Activated naive CD4-positive, alpha-beta T cell treated with Interleukin-2 at 50 U/mL for 16 hours (primary cell): ENCODE measurements at regions not wholly inside any gene's neighbourhood (a gene's known extent, or its start where the extent isn't known, plus 50 kb on each side); places are given as distances from the start of the nearest gene placed in this dataset.
"Not testable (repeated sequence)": the region's sequence is repeated elsewhere in the genome, so short reads cannot be mapped to it uniquely, and the experiment has no call there.

ENCODE experiments used
- DNase-seq: peaks from one replicate; pipeline ENCODE4 v3.0.0-alpha.2; 2020

DNA sequence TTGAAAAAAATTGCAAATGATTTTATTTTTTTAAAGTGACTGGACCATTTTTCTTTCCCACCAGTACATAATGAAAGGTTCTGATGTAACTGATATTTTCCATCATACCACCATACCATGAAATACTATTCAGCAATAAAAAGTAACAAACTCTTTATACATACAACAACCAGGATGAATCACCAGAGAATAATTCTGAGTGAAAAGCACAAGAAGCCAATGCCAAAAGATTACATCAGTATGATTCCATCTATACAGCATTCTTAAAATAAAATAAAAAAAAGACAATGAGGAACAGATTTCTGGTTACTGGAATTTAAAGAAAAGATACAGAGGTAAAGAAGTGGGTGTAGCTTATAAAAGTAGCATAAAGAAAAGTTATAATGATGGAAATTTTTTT is 423.7 kb upstream of the ST8SIA4 start:
- no peak for DNase-seq

- DNase-seq, result not testable (repeated sequence)
Measured at GRCh38 chr5:101316401-101316800, 413.3 kb upstream of the ST8SIA4 start.

GRCh38 chr5:101306391-101307137 is 403.5 kb upstream of the ST8SIA4 start:
- DNase-seq, result no peak

- DNase-seq, result no peak
Measured at GRCh38 chr5:101296477-101296876, 393.4 kb upstream of the ST8SIA4 start.

GRCh38 chr5:101292199-101292598 is 389.1 kb upstream of the ST8SIA4 start:
- no peak for DNase-seq

- DNase-seq, result not testable (repeated sequence)
Measured at GRCh38 chr5:101290761-101291160, 387.7 kb upstream of the ST8SIA4 start.

DNA sequence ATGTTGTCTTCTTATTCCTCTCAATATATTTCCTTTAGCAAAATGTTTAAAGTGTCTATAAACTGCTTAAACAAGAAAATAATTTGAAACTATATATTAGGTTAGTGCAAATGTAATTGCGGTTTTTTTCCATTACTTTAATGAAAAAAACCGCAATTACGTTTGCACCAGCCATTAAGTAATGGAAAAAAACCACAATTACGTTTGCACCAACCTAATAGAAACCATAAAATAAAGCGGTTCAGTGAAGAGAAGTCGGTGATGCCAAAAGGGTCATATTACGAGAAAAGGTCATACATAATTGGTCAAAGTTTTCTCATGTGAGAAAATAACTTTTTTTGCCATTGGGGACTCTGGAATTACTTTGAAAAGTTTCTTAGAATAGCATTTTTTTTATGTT is 385.6 kb upstream of the ST8SIA4 start:
- DNase-seq, result no peak

GRCh38 chr5:101284736-101285375 is 381.8 kb upstream of the ST8SIA4 start:
- no peak for DNase-seq

- DNase-seq, result not testable (repeated sequence)
Measured at GRCh38 chr5:101283938-101284337, 380.9 kb upstream of the ST8SIA4 start.

GRCh38 chr5:101278917-101279316 is 375.8 kb upstream of the ST8SIA4 start:
- no peak for DNase-seq

DNA sequence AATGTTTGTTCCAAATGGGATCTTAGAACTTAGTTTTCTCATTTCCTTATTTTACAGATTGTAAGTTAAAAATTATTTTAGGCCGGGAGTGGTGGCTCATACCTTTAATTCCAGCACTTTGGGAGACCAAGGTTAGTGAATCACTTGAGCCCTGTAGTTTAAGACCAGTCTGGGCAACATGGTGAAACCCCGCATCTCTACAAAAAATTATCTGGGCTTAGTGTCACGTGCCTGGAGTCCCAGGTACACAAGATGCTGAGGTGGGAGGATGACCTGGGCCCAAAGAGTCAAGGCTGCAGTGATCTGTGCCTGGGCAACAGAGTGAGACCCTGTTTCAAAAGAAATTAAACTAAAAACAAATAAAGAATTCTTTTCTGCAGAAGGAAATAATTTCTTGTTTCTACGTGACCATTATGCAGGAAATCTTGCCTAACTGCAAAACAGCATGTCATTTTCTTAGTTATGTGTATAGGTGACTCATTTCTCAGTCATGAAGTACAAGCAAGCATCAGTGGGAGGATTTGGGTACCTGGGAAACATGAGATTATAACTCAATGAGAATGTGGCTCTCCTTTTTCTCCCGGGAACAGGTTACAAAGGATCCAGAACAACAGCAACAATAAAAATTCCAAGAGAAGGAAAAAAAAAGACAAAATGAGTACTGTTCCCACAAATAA is 375.1 kb upstream of the ST8SIA4 start:
- DNase-seq, result no peak

GRCh38 chr5:101271945-101272344 is 368.9 kb upstream of the ST8SIA4 start:
- DNase-seq, result no peak

GRCh38 chr5:101271416-101271815 is 368.3 kb upstream of the ST8SIA4 start:
- no peak for DNase-seq

- no peak for DNase-seq
Measured at GRCh38 chr5:101260857-101261256, 357.8 kb upstream of the ST8SIA4 start.

DNA sequence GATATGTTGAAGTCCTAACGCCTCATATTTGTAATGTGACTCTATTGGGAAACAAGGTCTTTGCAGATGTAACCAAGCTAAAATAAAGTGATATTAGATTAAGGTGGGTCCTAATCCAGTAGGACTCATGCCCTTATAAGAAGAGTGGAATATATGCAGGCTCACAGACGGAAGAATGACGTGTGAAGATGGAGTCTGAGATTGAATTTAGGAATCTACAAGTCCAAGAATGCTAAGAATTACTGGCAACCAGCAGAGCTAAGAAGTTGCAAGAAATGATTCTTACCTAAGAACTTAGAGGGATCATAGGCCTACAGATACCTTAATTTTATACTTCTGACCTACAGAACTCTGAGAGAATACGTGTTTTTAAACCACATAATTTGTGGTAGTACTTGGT is 350.0 kb upstream of the ST8SIA4 start:
- DNase-seq, result no peak

GRCh38 chr5:101244621-101245020 is 341.5 kb upstream of the ST8SIA4 start:
- no peak for DNase-seq

- no peak for DNase-seq
Measured at GRCh38 chr5:101212942-101213514, 309.9 kb upstream of the ST8SIA4 start.

GRCh38 chr5:101206534-101206933 is 303.5 kb upstream of the ST8SIA4 start:
- no peak for DNase-seq

DNA sequence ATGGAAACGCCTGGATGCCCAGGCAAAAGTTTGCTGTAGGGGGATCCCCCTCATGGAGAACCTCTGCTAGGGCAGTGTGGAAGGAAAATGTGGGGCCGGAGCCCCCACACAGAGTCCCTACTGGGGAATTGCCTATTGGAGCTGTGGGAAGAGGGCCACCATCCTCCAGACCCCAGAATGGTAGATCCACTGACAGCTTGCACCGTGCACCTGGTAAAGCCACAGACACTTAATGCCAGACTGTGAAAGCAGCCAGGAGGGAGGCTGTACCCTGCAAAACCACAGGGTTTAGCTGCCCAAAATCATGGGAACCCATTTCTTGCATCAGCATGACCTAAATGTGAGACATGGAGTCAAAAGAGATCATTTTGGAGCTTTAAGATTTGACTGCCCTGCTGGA is 302.0 kb upstream of the ST8SIA4 start:
- not testable (repeated sequence) for DNase-seq

GRCh38 chr5:101180365-101180764 is 277.3 kb upstream of the ST8SIA4 start:
- DNase-seq, result not testable (repeated sequence)

DNA sequence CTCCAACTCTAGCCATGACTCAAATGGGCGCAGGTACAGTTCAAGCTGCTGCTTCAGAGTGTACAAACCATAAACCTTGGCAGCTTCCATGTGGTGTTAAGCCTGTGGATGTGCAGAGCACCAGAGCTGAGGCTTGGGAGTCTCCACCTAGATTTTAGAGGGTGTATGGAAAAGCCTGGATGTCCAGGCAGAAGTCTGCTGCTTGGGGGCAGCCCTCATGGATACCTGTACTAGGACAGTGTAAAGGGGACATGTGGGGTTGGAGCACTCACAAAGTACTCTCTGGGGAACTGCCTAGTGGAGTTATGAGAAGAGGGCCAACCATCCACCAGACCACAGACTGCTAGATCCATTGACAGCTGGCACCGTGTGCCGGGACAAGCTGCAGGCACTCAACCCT is 273.5 kb upstream of the ST8SIA4 start:
- DNase-seq, result no peak

DNA sequence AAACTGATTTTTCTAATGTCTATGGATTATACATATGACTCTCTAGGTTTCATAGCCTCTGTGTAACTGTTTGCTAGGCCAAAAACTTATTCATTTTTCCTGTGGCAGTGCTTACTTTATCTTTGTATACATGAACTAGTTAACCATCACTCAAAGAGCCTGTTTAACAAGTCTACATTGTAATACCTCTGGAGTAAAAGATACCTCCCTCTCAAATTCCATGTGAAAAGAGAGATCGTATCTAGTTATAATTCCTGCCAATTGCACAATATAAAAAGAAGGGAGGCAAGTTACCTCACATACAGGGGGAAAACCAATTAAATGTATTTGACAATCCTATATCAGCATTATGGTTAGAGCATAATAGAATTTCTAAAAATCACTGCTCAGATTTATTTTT is 271.9 kb upstream of the ST8SIA4 start:
- DNase-seq, result no peak

GRCh38 chr5:101163088-101163487 is 260.0 kb upstream of the ST8SIA4 start:
- DNase-seq, result no peak

- DNase-seq, result no peak
Measured at GRCh38 chr5:101160002-101160401, 256.9 kb upstream of the ST8SIA4 start.
